ENCODE measurements at regions not wholly inside any gene's neighbourhood (a gene's known extent, or its start where the extent isn't known, plus 50 kb on each side); places are given as distances from the start of the nearest gene placed in this dataset.

DNA sequence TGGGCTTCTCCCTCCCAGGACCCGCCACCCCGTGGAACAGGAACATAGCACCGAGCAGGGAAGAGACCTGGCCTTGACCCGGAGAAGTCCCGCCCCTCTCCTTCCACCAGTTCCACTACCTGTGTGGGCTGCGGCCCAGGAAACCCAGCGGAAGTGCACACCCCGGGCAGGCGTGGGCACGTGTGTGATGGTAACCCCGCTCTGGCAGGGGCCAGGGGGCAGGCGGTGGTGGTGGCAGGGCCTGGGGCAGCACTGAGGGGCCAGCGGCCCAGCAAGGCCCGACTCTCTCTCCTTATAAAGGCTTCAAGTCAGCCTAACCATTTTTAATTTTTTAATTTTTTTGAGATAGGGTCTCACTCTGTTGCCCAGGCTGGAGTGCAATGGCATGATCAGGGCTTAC is 129.0 kb upstream of the FAM98A start:
- DNase-seq (ENCODE audit: low read depth in 1 of 2, low spot score in 2 of 2) = no peak
- TF ChIP-seq YY1 (IDR thresholded peaks at IDR 0.05; ENCODE audit: low read depth, low read length) (no peak), CBX5 (IDR thresholded peaks at IDR 0.05; ENCODE audit: low read depth, low read length) (no peak), GTF2F1 (IDR thresholded peaks at IDR 0.05; ENCODE audit: borderline replicate concordance, low read depth, low read length) (no peak), SUZ12 (IDR thresholded peaks at IDR 0.05; ENCODE audit: low read length) (no peak), RBBP5 (IDR thresholded peaks at IDR 0.05; ENCODE audit: borderline replicate concordance, low read depth, low read length) (no peak), MAFK (IDR thresholded peaks at IDR 0.05; ENCODE audit: low read depth, low read length) (no peak), SAP30 (IDR thresholded peaks at IDR 0.05; ENCODE audit: insufficient read depth, insufficient replicate concordance, low read length) (no peak), TBP (IDR thresholded peaks at IDR 0.05; ENCODE audit: low read depth, low read length) (no peak)
- TF ChIP-seq, protein P1, sequence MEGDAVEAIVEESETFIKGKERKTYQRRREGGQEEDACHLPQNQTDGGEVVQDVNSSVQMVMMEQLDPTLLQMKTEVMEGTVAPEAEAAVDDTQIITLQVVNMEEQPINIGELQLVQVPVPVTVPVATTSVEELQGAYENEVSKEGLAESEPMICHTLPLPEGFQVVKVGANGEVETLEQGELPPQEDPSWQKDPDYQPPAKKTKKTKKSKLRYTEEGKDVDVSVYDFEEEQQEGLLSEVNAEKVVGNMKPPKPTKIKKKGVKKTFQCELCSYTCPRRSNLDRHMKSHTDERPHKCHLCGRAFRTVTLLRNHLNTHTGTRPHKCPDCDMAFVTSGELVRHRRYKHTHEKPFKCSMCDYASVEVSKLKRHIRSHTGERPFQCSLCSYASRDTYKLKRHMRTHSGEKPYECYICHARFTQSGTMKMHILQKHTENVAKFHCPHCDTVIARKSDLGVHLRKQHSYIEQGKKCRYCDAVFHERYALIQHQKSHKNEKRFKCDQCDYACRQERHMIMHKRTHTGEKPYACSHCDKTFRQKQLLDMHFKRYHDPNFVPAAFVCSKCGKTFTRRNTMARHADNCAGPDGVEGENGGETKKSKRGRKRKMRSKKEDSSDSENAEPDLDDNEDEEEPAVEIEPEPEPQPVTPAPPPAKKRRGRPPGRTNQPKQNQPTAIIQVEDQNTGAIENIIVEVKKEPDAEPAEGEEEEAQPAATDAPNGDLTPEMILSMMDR (IDR thresholded peaks at IDR 0.05; ENCODE audit: control extremely low read depth in 1 of 3, insufficient read depth in 1 of 3, low read depth in 1 of 3, low read length in 3 of 3) = no peak
- TF ChIP-seq, protein P2, sequence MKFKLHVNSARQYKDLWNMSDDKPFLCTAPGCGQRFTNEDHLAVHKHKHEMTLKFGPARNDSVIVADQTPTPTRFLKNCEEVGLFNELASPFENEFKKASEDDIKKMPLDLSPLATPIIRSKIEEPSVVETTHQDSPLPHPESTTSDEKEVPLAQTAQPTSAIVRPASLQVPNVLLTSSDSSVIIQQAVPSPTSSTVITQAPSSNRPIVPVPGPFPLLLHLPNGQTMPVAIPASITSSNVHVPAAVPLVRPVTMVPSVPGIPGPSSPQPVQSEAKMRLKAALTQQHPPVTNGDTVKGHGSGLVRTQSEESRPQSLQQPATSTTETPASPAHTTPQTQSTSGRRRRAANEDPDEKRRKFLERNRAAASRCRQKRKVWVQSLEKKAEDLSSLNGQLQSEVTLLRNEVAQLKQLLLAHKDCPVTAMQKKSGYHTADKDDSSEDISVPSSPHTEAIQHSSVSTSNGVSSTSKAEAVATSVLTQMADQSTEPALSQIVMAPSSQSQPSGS (IDR thresholded peaks at IDR 0.05; ENCODE audit: low read length) = no peak

More for the DNA sequence above, 129.0 kb upstream of the FAM98A start:
- no peak overlapping the region for H3K4ac ChIP-seq (replicated peaks; ENCODE audit: insufficient read length, low read depth, low read length)
- H3K23ac ChIP-seq (ENCODE audit: insufficient read length) = no peak overlapping the region
- no peak overlapping the region for H3K14ac ChIP-seq (ENCODE audit: insufficient read length)
- no peak overlapping the region for H4K8ac ChIP-seq (ENCODE audit: extremely low read depth, insufficient read depth, low read length)
- H4K5ac ChIP-seq (ENCODE audit: insufficient read length, low read depth, low read length) = no peak overlapping the region
- no peak overlapping the region for H2BK120ac ChIP-seq (replicated peaks; ENCODE audit: low read depth, low read length)
- no peaks in the 10 kb centered on the region for H3K27me3 ChIP-seq (replicated peaks in 1 of 4; ENCODE audit: control insufficient read depth in 3 of 4, extremely low read depth in 1 of 4, insufficient read depth in 3 of 4, low read length in 3 of 4)
- 98% methylated on average over 10 of the region's 14 CpGs; no CpG with 5 or more reads in 1 of the 2 experiments for WGBS, 2 experiments (ENCODE audit: extremely low coverage in 1 of 2, insufficient coverage in 1 of 2, insufficient read length in 1 of 2, insufficient replicate concordance in 2 of 2, low coverage in 1 of 2, low lambda C conversion rate in 2 of 2, missing lambda C conversion rate in 1 of 2)
- no peak overlapping the region for H2AFZ ChIP-seq (ENCODE audit: low read length)
- H3K4me3 ChIP-seq (ENCODE audit: extremely low read depth in 1 of 4, insufficient read depth in 2 of 4, low read depth in 3 of 4, low read length in 4 of 4) = no peak overlapping the region
- H4K20me1 ChIP-seq (replicated peaks in 1 of 2; ENCODE audit: control insufficient read depth in 1 of 2, insufficient read depth in 2 of 2, low read length in 2 of 2) = no peaks in the 10 kb centered on the region
- no peak overlapping the region for H3K4me2 ChIP-seq (ENCODE audit: insufficient read depth in 1 of 2, low read depth in 2 of 2, low read length in 2 of 2)
- no peak overlapping the region for H2BK15ac ChIP-seq (ENCODE audit: low read length)
- H3K4me1 ChIP-seq (replicated peaks in 1 of 4; ENCODE audit: control insufficient read depth in 3 of 4, insufficient read depth in 4 of 4, low read length in 3 of 4) = peaks cover 0 to 5% (median 0%) of the 10 kb centered on the region in 4 experiments; a peak in 1 of 7 replicates
- H3K79me2 ChIP-seq (ENCODE audit: control insufficient read depth in 1 of 2, insufficient read depth in 2 of 2, low read length in 2 of 2) = no peaks in the 10 kb centered on the region
- no peak overlapping the region for H4K91ac ChIP-seq (replicated peaks; ENCODE audit: insufficient read length, low read length)
- H3K27ac ChIP-seq (ENCODE audit: low read depth, low read length) = no peak overlapping the region
- no peak overlapping the region for H3K9ac ChIP-seq (replicated peaks in 1 of 4; ENCODE audit: extremely low read depth in 1 of 4, low read depth in 3 of 4, low read length in 3 of 4)
- H3K18ac ChIP-seq (ENCODE audit: extremely low read depth, low read length) = no peak overlapping the region
- no peak for FAIRE-seq
- H3K36me3 ChIP-seq (ENCODE audit: control insufficient read depth in 2 of 4, insufficient read depth in 4 of 4, low read length in 3 of 4) = no peaks in the 10 kb centered on the region
- H2BK20ac ChIP-seq (ENCODE audit: low read length) = no peak overlapping the region
- H3K23me2 ChIP-seq (ENCODE audit: low read depth, low read length) = no peaks in the 10 kb centered on the region
- H3K56ac ChIP-seq (replicated peaks; ENCODE audit: insufficient read length, low read depth, low read length) = no peak overlapping the region
- no peak overlapping the region for H2AK5ac ChIP-seq (ENCODE audit: low read depth, low read length)
- H2BK5ac ChIP-seq (ENCODE audit: low read depth, low read length) = no peak overlapping the region
- ChIA-PET CTCF (ENCODE audit: partially characterized antibody) (no interaction called here), POLR2A (ENCODE audit: partially characterized antibody) (no interaction called here)
- H3K9me3 ChIP-seq (ENCODE audit: insufficient read depth in 2 of 2, low read depth in 1 of 2, low read length in 1 of 2) = no peaks in the 10 kb centered on the region; a peak in 1 of 4 replicates
- no peak overlapping the region for H2BK12ac ChIP-seq (ENCODE audit: low read depth, low read length)
- no peaks in the 10 kb centered on the region for H3K79me1 ChIP-seq (ENCODE audit: low read depth, low read length)

All from H1 (cell line).